Amniotic stem cell (primary cell): ENCODE measurements at regions not wholly inside any gene's neighbourhood (a gene's known extent, or its start where the extent isn't known, plus 50 kb on each side); places are given as distances from the start of the nearest gene placed in this dataset.

ENCODE experiments used
- DNase-seq: peaks from one replicate; lab custom pipeline; 2025; lab: John Stamatoyannopoulos, UW

GRCh38 chr7:28231176-28231575 is 50.6 kb upstream of the JAZF1 start:
- no peak for DNase-seq

GRCh38 chr7:28236560-28236959 is 56.0 kb upstream of the JAZF1 start:
- no peak for DNase-seq

GRCh38 chr7:28237363-28237762 is 56.8 kb upstream of the JAZF1 start:
- DNase-seq, result no peak

GRCh38 chr7:28239823-28240204 is 59.2 kb upstream of the JAZF1 start:
- DNase-seq, result no peak

- DNase-seq, result no peak
Observed at GRCh38 chr7:28240481-28240880, 59.9 kb upstream of the JAZF1 start.

- DNase-seq, result no peak
Observed at GRCh38 chr7:28243861-28244260, 63.3 kb upstream of the JAZF1 start.

- no peak for DNase-seq
Observed at GRCh38 chr7:28245123-28245878, 64.7 kb upstream of the JAZF1 start.

- no peak for DNase-seq
Observed at GRCh38 chr7:28246921-28247461, 66.4 kb upstream of the JAZF1 start.

GRCh38 chr7:28258240-28258639 is 77.6 kb upstream of the JAZF1 start:
- no peak for DNase-seq

GRCh38 chr7:28260969-28261368 is 80.4 kb upstream of the JAZF1 start:
- no peak for DNase-seq

- DNase-seq, result no peak
Observed at GRCh38 chr7:28263622-28264271, 83.2 kb upstream of the JAZF1 start.

- no peak for DNase-seq
Observed at GRCh38 chr7:28266402-28266801, 85.8 kb upstream of the JAZF1 start.

- DNase-seq, result no peak
Observed at GRCh38 chr7:28267012-28267411, 86.4 kb upstream of the JAZF1 start.

GRCh38 chr7:28269700-28270361 is 89.2 kb upstream of the JAZF1 start:
- no peak for DNase-seq

GRCh38 chr7:28270536-28270935 is 89.9 kb upstream of the JAZF1 start:
- no peak for DNase-seq

- DNase-seq, result peak; percentile 23
Observed at GRCh38 chr7:28272461-28272877, 91.9 kb upstream of the JAZF1 start.

GRCh38 chr7:28276298-28276697 is 95.7 kb upstream of the JAZF1 start:
- DNase-seq, result no peak

GRCh38 chr7:28277364-28277763 is 96.8 kb upstream of the JAZF1 start:
- no peak for DNase-seq

- no peak for DNase-seq
Observed at GRCh38 chr7:28277958-28278357, 97.4 kb upstream of the JAZF1 start.

GRCh38 chr7:28280516-28280915 is 99.9 kb upstream of the JAZF1 start:
- DNase-seq, result no peak

GRCh38 chr7:28290496-28290895 is 109.9 kb upstream of the JAZF1 start:
- no peak for DNase-seq

- no peak for DNase-seq
Observed at GRCh38 chr7:28291559-28291958, 111.0 kb upstream of the JAZF1 start.
